ENCODE measurements at regions not wholly inside any gene's neighbourhood (a gene's known extent, or its start where the extent isn't known, plus 50 kb on each side); places are given as distances from the start of the nearest gene placed in this dataset.

DNA sequence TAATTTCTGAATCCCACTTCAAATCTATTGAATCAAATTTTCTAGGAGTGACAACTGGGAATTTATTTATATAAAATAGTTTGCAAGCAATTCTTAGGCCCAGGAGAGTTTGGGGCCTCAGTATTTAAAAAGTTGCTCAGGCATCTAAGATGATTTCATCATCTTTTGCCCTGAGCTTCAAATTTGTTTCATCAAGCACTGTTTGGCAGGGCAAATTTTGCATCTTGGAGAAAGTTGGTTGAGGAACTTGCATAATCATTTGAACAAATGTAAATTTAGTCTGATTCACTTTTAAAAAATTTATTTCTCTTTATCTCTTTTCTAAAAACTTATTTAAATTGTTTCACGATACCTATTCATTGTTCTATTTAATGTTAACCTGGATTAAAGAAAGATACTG lies 702.8 kb downstream of the SI start:
- TF ChIP-seq, protein P1, sequence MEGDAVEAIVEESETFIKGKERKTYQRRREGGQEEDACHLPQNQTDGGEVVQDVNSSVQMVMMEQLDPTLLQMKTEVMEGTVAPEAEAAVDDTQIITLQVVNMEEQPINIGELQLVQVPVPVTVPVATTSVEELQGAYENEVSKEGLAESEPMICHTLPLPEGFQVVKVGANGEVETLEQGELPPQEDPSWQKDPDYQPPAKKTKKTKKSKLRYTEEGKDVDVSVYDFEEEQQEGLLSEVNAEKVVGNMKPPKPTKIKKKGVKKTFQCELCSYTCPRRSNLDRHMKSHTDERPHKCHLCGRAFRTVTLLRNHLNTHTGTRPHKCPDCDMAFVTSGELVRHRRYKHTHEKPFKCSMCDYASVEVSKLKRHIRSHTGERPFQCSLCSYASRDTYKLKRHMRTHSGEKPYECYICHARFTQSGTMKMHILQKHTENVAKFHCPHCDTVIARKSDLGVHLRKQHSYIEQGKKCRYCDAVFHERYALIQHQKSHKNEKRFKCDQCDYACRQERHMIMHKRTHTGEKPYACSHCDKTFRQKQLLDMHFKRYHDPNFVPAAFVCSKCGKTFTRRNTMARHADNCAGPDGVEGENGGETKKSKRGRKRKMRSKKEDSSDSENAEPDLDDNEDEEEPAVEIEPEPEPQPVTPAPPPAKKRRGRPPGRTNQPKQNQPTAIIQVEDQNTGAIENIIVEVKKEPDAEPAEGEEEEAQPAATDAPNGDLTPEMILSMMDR (IDR thresholded peaks at IDR 0.05), result no peak
- no peak for TF ChIP-seq TEAD4 (IDR thresholded peaks at IDR 0.05; ENCODE audit: borderline replicate concordance, insufficient read depth)
- no peak for TF ChIP-seq RXRA (IDR thresholded peaks at IDR 0.05; ENCODE audit: borderline replicate concordance, low read depth)
- no peak for TF ChIP-seq EZH2phosphoT487 (IDR thresholded peaks at IDR 0.05; ENCODE audit: borderline replicate concordance, low read depth)
- TF ChIP-seq TCF12 (IDR thresholded peaks at IDR 0.05), result no peak

Data from SK-N-SH (cell line).